ENCODE measurements at regions not wholly inside any gene's neighbourhood (a gene's known extent, or its start where the extent isn't known, plus 50 kb on each side); places are given as distances from the start of the nearest gene placed in this dataset.

- TF ChIP-seq CTCF (IDR thresholded peaks at IDR 0.05) (no peak), POLR2A (IDR thresholded peaks at IDR 0.05) (no peak)
Measured at GRCh38 chr11:119892311-119892808, 163.4 kb upstream of the NECTIN1 start.

All from prostate gland (tissue), 2 donors.